GM12874 (cell line): ENCODE measurements at regions not wholly inside any gene's neighbourhood (a gene's known extent, or its start where the extent isn't known, plus 50 kb on each side); places are given as distances from the start of the nearest gene placed in this dataset.

Source experiments
- CTCF ChIP-seq: IDR thresholded peaks from 2 replicates; pipeline ENCODE4 v1.5.1; 2011; ENCODE audit warnings: low read depth, mild to moderate bottlenecking, control low read depth, low read length, moderate library complexity; ENCODE audit not compliant: insufficient read depth

- TF ChIP-seq CTCF, result no peak
Observed at GRCh38 chr9:16181539-16181938, 628.7 kb downstream of the CCDC171 start.

GRCh38 chr9:16182784-16183183, 629.9 kb downstream of the CCDC171 start:
- TF ChIP-seq CTCF, result no peak

DNA sequence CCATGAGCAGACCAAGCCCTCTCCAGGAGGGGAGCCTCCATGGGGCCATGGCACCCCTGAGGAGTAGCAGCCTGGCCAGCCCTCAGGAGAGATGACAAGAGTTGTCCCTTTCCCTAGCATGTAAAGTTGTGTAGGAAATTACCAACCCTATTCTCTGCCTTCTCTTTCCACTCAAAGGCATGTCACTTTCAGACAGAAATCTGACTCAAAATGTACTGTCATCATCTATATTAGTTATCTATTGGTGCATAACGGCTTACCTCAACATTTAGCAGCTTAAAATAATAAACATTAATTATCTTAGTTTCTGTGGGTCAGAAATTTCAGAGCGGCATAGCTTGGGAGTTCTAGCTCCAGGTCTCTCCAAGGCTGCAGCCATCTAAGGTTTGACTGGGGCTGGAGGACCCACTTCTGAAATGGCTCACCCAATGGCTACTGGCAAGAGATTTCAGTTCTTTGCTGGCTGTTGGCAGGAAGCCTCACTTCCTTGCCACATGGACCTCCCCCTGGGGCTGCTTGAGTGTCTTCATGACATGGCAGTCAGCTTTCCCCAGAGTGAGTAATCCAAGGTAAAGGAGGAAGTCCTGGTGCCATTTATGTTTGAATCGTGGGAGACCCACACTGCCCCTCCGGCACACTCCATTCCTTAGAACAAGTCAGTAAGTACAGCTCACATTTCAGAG, 632.3 kb downstream of the CCDC171 start:
- TF ChIP-seq CTCF, result no peak

DNA sequence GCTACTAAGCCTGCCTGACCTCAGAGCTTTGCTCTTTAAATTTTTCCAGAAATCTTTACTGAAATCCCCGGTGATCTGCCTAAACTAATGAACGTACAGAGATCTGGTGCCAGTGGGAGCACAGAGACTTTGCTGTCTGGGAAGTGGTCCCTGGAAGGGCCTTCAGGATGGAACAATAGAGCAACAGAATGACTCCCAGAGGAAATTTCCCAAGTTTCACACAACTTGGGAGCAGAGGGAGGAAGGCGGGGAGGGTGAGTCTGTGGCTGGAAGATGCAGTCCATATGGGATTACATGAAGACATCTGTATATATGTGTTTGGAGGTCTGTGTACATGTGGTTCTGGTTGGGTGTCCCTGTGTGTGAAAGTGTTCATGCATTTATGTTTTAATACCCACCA, 638.3 kb downstream of the CCDC171 start:
- no peak for TF ChIP-seq CTCF

DNA sequence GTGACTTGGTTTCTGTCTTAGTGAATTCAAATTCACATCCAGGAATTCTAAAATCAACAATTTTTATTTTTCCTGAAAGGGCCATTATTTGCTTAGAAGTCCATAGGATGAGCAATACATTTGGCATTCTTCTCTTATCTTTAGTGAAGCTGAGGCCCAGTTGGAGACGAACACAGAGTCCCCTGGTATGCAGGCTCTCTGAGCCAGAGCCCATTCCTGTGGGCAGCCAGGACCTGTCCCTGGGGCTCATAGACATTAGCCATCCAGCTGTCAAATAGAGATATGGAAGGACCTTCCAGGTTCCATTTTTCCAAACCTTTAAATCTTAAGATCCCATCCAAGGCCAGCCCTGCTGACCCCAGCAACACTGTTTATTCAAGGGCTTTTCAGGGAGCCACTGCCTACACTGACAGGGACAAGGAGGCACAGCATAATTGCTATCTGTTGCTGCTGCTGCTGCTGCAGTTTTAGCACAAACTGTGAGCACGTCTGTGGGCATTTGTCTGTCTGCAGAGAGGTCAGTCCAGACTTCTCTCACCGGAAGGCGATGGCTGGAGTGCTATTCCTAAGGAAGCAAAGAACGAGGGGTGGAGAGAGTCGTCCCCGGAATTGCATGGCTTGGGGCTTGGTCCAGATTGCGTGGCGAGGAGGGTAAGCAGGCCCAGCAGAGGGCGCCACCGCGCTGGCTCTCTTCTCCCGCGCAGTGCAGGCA, 639.0 kb downstream of the CCDC171 start:
- TF ChIP-seq CTCF, result peak; percentile 82

- TF ChIP-seq CTCF, result no peak
Observed at GRCh38 chr9:16192403-16193017, 639.7 kb downstream of the CCDC171 start.

GRCh38 chr9:16193066-16193465, 640.2 kb downstream of the CCDC171 start:
- no peak for TF ChIP-seq CTCF
